ENCODE measurements at regions not wholly inside any gene's neighbourhood (a gene's known extent, or its start where the extent isn't known, plus 50 kb on each side); places are given as distances from the start of the nearest gene placed in this dataset.

GRCh38 chr14:76931631-76932402, 96.7 kb downstream of the IRF2BPL start:
- Mint-ChIP-seq H3K36me3 (ENCODE audit: unreplicated experiment) (no peaks in the 10 kb centered on the region), H3K9me3 (ENCODE audit: unreplicated experiment) (no peaks in the 10 kb centered on the region), H3K27ac (ENCODE audit: unreplicated experiment) (no peak overlapping the region), H3K4me3 (ENCODE audit: unreplicated experiment) (no peak overlapping the region), H3K4me1 (ENCODE audit: unreplicated experiment) (peaks cover 38% of the 10 kb centered on the region), H3K27me3 (ENCODE audit: unreplicated experiment) (no peaks in the 10 kb centered on the region)
- no peak for DNase-seq (ENCODE audit: extremely low spot score, unreplicated experiment)
- no peak for TF ChIP-seq CTCF (IDR thresholded peaks at IDR 0.05)

- H3K36me3 Mint-ChIP-seq (ENCODE audit: unreplicated experiment): no peaks in the 10 kb centered on the region
- no peak for TF ChIP-seq CTCF (IDR thresholded peaks at IDR 0.05)
- no peak overlapping the region for H3K4me3 Mint-ChIP-seq (ENCODE audit: unreplicated experiment)
- DNase-seq (ENCODE audit: extremely low spot score, unreplicated experiment): no peak
- H3K4me1 Mint-ChIP-seq (ENCODE audit: unreplicated experiment): peaks cover 37% of the 10 kb centered on the region
- H3K9me3 Mint-ChIP-seq (ENCODE audit: unreplicated experiment): no peaks in the 10 kb centered on the region
- no peaks in the 10 kb centered on the region for H3K27me3 Mint-ChIP-seq (ENCODE audit: unreplicated experiment)
- no peak overlapping the region for H3K27ac Mint-ChIP-seq (ENCODE audit: unreplicated experiment)
Observed at GRCh38 chr14:76930549-76930948, 98.0 kb downstream of the IRF2BPL start.

GRCh38 chr14:76929927-76930326, 98.6 kb downstream of the IRF2BPL start:
- Mint-ChIP-seq H3K27ac (ENCODE audit: unreplicated experiment) (peak overlapping the region; percentile 35), H3K9me3 (ENCODE audit: unreplicated experiment) (no peaks in the 10 kb centered on the region), H3K36me3 (ENCODE audit: unreplicated experiment) (no peaks in the 10 kb centered on the region), H3K27me3 (ENCODE audit: unreplicated experiment) (no peaks in the 10 kb centered on the region), H3K4me3 (ENCODE audit: unreplicated experiment) (no peak overlapping the region), H3K4me1 (ENCODE audit: unreplicated experiment) (peaks cover 43% of the 10 kb centered on the region)
- TF ChIP-seq CTCF (IDR thresholded peaks at IDR 0.05): no peak
- DNase-seq (ENCODE audit: extremely low spot score, unreplicated experiment): no peak

GRCh38 chr14:76927971-76928700, 100.4 kb downstream of the IRF2BPL start:
- H3K4me3 Mint-ChIP-seq (ENCODE audit: unreplicated experiment): no peak overlapping the region
- no peak for DNase-seq (ENCODE audit: extremely low spot score, unreplicated experiment)
- no peaks in the 10 kb centered on the region for H3K9me3 Mint-ChIP-seq (ENCODE audit: unreplicated experiment)
- peaks cover 57% of the 10 kb centered on the region for H3K4me1 Mint-ChIP-seq (ENCODE audit: unreplicated experiment)
- H3K27ac Mint-ChIP-seq (ENCODE audit: unreplicated experiment): peak overlapping the region; percentile 85
- no peaks in the 10 kb centered on the region for H3K27me3 Mint-ChIP-seq (ENCODE audit: unreplicated experiment)
- no peaks in the 10 kb centered on the region for H3K36me3 Mint-ChIP-seq (ENCODE audit: unreplicated experiment)
- no peak for TF ChIP-seq CTCF (IDR thresholded peaks at IDR 0.05)

GRCh38 chr14:76926521-76927251, 100.5 kb downstream of the LRRC74A start:
- H3K36me3 Mint-ChIP-seq (ENCODE audit: unreplicated experiment): no peaks in the 10 kb centered on the region
- H3K27ac Mint-ChIP-seq (ENCODE audit: unreplicated experiment): peak overlapping the region; percentile 85
- DNase-seq (ENCODE audit: extremely low spot score, unreplicated experiment): no peak
- no peak overlapping the region for H3K4me3 Mint-ChIP-seq (ENCODE audit: unreplicated experiment)
- no peak for TF ChIP-seq CTCF (IDR thresholded peaks at IDR 0.05)
- H3K27me3 Mint-ChIP-seq (ENCODE audit: unreplicated experiment): no peaks in the 10 kb centered on the region
- no peaks in the 10 kb centered on the region for H3K9me3 Mint-ChIP-seq (ENCODE audit: unreplicated experiment)
- peaks cover 69% of the 10 kb centered on the region for H3K4me1 Mint-ChIP-seq (ENCODE audit: unreplicated experiment)
